ENCODE measurements at regions not wholly inside any gene's neighbourhood (a gene's known extent, or its start where the extent isn't known, plus 50 kb on each side); places are given as distances from the start of the nearest gene placed in this dataset.

DNA sequence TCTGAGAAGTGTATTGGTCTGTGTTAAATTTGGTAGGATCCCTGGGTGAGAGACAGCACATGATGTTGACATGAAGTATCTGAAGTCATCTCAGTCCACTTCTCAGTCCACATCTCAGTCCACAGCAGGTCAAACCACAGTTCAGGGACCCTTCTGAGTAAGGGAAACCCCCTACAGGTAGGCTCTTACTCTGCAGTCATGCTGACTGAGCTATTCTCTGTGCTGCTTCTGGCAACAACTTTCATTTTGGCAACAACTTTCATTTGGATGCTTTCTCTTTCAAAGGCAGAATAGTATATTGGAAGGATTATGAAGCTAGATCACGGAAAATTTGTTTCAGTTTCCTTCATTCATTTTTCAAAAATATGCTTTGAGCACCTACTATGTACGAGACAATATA, 178.2 kb upstream of the GOLIM4 start:
- Histone ChIP-seq H3K56ac (ENCODE audit: extremely low read depth, insufficient read depth, low read length) (no peak overlapping the region), H3K27ac (ENCODE audit: insufficient read depth, low read length) (no peak overlapping the region), H4K8ac (ENCODE audit: low read depth in 2 of 2, low read length in 2 of 2) (no peak overlapping the region), H3K9ac (ENCODE audit: low read depth, low read length) (no peak overlapping the region), H4K5ac (ENCODE audit: low read depth, low read length) (no peak overlapping the region), H2BK20ac (ENCODE audit: low read depth, low read length) (no peak overlapping the region), H2AK5ac (ENCODE audit: low read depth, low read length) (no peak overlapping the region), H2AFZ (replicated peaks; ENCODE audit: low read length, poor library complexity) (no peak overlapping the region), H2AK9ac (replicated peaks; ENCODE audit: low read depth, low read length, poor library complexity) (no peak overlapping the region), H4K91ac (ENCODE audit: insufficient read depth, low read depth, low read length) (no peak overlapping the region), H3K79me1 (ENCODE audit: low read depth in 1 of 2, low read length in 2 of 2) (no peaks in the 10 kb centered on the region), H3K23ac (ENCODE audit: low read depth, low read length) (no peak overlapping the region), H3K4ac (ENCODE audit: low read depth, low read length) (no peak overlapping the region), H2BK15ac (ENCODE audit: low read depth, low read length) (no peak overlapping the region), H3K4me2 (ENCODE audit: low read depth, low read length) (no peak overlapping the region), H3K9me3 (ENCODE audit: control insufficient read depth, insufficient read depth, low read length) (no peaks in the 10 kb centered on the region), H3K14ac (replicated peaks; ENCODE audit: low read depth, low read length) (no peak overlapping the region), H3K36me3 (ENCODE audit: control insufficient read depth, insufficient read depth, low read length) (no peaks in the 10 kb centered on the region), H4K20me1 (ENCODE audit: insufficient read depth, low read length) (no peaks in the 10 kb centered on the region), H2BK120ac (ENCODE audit: low read depth, low read length) (no peak overlapping the region), H2BK5ac (ENCODE audit: low read depth, low read length, poor library complexity, severe bottlenecking) (no peak overlapping the region), H3K18ac (ENCODE audit: low read depth, low read length) (no peak overlapping the region), H3K4me3 (ENCODE audit: insufficient read depth, low read depth, low read length) (no peak overlapping the region), H3K4me1 (ENCODE audit: control insufficient read depth, insufficient read depth, low read length) (no peaks in the 10 kb centered on the region), H3K9me1 (ENCODE audit: insufficient read depth, low read length) (no peaks in the 10 kb centered on the region; the same call in 1 of the 2 replicates), H3K27me3 (ENCODE audit: control insufficient read depth, insufficient read depth, low read length) (no peaks in the 10 kb centered on the region)
- ChIA-PET POLR2A (ENCODE audit: unreplicated experiment) (no interaction called here), CTCF (interaction anchor here (1.3 kb wide), 1 partner anchor 34 kb away, joined by 3 read pairs; no protein-coding TSS in a partner anchor)
- BruUV-seq (replicated peaks): no TSS peak
- no peak for TF ChIP-seq NFE2L2 (IDR thresholded peaks at IDR 0.05; ENCODE audit: low read depth, low read length)
- TF ChIP-seq RFX5 (IDR thresholded peaks at IDR 0.05; ENCODE audit: low read depth, low read length): no peak
- TF ChIP-seq MAFK (IDR thresholded peaks at IDR 0.05; ENCODE audit: low read depth, low read length): no peak
- TF ChIP-seq MAZ (IDR thresholded peaks at IDR 0.05; ENCODE audit: borderline replicate concordance, low read depth, low read length): no peak
- TF ChIP-seq, protein P1, sequence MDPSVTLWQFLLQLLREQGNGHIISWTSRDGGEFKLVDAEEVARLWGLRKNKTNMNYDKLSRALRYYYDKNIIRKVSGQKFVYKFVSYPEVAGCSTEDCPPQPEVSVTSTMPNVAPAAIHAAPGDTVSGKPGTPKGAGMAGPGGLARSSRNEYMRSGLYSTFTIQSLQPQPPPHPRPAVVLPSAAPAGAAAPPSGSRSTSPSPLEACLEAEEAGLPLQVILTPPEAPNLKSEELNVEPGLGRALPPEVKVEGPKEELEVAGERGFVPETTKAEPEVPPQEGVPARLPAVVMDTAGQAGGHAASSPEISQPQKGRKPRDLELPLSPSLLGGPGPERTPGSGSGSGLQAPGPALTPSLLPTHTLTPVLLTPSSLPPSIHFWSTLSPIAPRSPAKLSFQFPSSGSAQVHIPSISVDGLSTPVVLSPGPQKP (IDR thresholded peaks at IDR 0.05; ENCODE audit: borderline replicate concordance, low read depth, low read length): no peak
- TF ChIP-seq, protein P2, sequence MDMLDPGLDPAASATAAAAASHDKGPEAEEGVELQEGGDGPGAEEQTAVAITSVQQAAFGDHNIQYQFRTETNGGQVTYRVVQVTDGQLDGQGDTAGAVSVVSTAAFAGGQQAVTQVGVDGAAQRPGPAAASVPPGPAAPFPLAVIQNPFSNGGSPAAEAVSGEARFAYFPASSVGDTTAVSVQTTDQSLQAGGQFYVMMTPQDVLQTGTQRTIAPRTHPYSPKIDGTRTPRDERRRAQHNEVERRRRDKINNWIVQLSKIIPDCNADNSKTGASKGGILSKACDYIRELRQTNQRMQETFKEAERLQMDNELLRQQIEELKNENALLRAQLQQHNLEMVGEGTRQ (IDR thresholded peaks at IDR 0.05; ENCODE audit: low read depth, low read length): no peak
- TF ChIP-seq MXI1 (IDR thresholded peaks at IDR 0.05; ENCODE audit: borderline replicate concordance, low read depth, low read length): no peak
- no peak for TF ChIP-seq CHD1 (IDR thresholded peaks at IDR 0.05; ENCODE audit: low read depth, low read length)
- TF ChIP-seq, protein P3, sequence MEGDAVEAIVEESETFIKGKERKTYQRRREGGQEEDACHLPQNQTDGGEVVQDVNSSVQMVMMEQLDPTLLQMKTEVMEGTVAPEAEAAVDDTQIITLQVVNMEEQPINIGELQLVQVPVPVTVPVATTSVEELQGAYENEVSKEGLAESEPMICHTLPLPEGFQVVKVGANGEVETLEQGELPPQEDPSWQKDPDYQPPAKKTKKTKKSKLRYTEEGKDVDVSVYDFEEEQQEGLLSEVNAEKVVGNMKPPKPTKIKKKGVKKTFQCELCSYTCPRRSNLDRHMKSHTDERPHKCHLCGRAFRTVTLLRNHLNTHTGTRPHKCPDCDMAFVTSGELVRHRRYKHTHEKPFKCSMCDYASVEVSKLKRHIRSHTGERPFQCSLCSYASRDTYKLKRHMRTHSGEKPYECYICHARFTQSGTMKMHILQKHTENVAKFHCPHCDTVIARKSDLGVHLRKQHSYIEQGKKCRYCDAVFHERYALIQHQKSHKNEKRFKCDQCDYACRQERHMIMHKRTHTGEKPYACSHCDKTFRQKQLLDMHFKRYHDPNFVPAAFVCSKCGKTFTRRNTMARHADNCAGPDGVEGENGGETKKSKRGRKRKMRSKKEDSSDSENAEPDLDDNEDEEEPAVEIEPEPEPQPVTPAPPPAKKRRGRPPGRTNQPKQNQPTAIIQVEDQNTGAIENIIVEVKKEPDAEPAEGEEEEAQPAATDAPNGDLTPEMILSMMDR (conservative IDR thresholded peaks at IDR 0.05; ENCODE audit: low read depth, low read length): no peak
- no peak for TF ChIP-seq RCOR1 (IDR thresholded peaks at IDR 0.05; ENCODE audit: insufficient replicate concordance, low read length)
- TF ChIP-seq BHLHE40 (IDR thresholded peaks at IDR 0.05; ENCODE audit: low read depth, low read length): no peak
- no peak for TF ChIP-seq RAD21 (IDR thresholded peaks at IDR 0.05; ENCODE audit: low read length)
- TF ChIP-seq FOS (IDR thresholded peaks at IDR 0.05; ENCODE audit: low read depth, low read length): no peak
- no CpG with 5 or more reads among the region's 2 CpGs for WGBS, 2 experiments (ENCODE audit: extremely low coverage in 2 of 2, insufficient read length in 1 of 2)
- DNase-seq: no peak
- in situ Hi-C loops (cut with MboI; ENCODE audit: low sequenced_read_pairs): no loop called here
- dilution Hi-C loops (cut with HindIII; ENCODE audit: low sequenced_read_pairs, unreplicated experiment): no loop called here
- ATAC-seq (ENCODE audit: low read depth): no peak
- intact Hi-C loops (cut with micrococcal nuclease): no loop called here
